Activated CD4-positive, alpha-beta memory T cell treated with anti-CD3 and anti-CD28 coated beads for 36 hours (primary cell): ENCODE measurements at regions not wholly inside any gene's neighbourhood (a gene's known extent, or its start where the extent isn't known, plus 50 kb on each side); places are given as distances from the start of the nearest gene placed in this dataset.

Source experiments
- CTCF ChIA-PET: fragments of 350-600 bp; sonication (Branson Sonifier 250); formaldehyde crosslinking; loops from one replicate; lab custom pipeline; 2021; ENCODE audit warnings: antibody characterized with exemption, inconsistent platforms; lab: Charles Lee
- POLR2A ChIA-PET: fragments of 350-600 bp; sonication (Branson Sonifier 250); formaldehyde crosslinking; loops from one replicate; lab custom pipeline; 2021; ENCODE audit warnings: antibody characterized with exemption; lab: Charles Lee
- DNase-seq: peaks from one replicate; pipeline ENCODE4 v3.0.0-alpha.2; 2020
- H3K27ac Mint-ChIP-seq: one replicate; pipeline ENCODE4 v1.8.0; 2021; ENCODE audit warnings: mixed read lengths
- H3K27me3 Mint-ChIP-seq: one replicate; pipeline ENCODE4 v1.8.0; 2021; ENCODE audit warnings: mixed read lengths
- H3K36me3 Mint-ChIP-seq: one replicate; pipeline ENCODE4 v1.8.0; 2021; ENCODE audit warnings: mixed read lengths
- H3K4me1 Mint-ChIP-seq: one replicate; pipeline ENCODE4 v1.8.0; 2021; ENCODE audit warnings: low read depth, mixed read lengths
- H3K4me3 Mint-ChIP-seq: one replicate; pipeline ENCODE4 v1.8.0; 2021; ENCODE audit warnings: mild to moderate bottlenecking, mixed read lengths
- H3K9me3 Mint-ChIP-seq: one replicate; pipeline ENCODE4 v1.8.0; 2021; ENCODE audit warnings: mixed read lengths
- intact Hi-C: fragments of 100-400 bp; cut with micrococcal nuclease; formaldehyde crosslinking; loops from one replicate; pipeline ENCODE4 v1.15.1; 2023

DNA sequence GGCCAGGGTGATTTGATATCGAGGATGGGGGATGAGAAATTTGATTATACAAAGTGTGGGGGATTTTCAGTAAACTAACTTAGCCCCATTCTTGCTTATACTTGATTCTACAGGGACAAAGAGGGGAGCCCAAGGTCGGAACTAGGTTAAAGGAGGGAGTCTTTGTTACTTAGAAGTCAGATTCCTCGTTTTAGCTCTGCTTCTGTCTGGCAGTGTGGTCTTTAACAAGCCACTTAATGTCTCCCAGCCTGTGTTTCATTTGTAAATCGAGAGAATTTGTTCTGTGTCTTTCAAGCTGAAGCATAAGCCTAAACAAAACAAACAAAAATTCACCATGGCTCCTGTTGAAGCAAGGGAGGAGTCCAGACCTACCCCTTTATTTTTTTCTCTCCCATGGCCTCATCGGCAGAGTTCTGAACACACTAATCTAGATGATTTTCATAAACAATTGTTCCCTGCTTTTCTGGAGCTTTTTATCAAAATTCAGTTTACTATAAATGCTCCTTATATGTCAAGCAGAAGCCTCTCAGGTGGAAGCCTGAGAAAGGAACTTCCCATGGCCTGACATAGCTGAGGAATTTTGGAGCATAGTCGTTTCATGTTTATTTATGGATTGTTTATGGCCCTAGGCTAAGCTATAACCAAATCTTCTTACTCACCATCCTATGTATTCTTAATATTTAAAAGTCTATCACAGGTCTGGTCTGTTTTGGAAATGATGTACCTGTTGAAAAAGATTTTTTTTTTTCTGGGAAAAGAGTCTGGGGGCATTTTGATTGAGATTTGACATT is 62.6 kb upstream of the SYTL5 start:
- ChIA-PET CTCF (interaction anchor here (0.8 kb wide), 1 partner anchor 12 kb away, joined by 3 read pairs; no protein-coding TSS in a partner anchor), POLR2A (no interaction called here)
- no peak overlapping the region for H3K27ac Mint-ChIP-seq
- H3K4me1 Mint-ChIP-seq, result no peaks in the 10 kb centered on the region
- no peaks in the 10 kb centered on the region for H3K9me3 Mint-ChIP-seq
- H3K27me3 Mint-ChIP-seq, result peaks cover 1% of the 10 kb centered on the region
- intact Hi-C loops, result no loop called here
- H3K4me3 Mint-ChIP-seq, result no peak overlapping the region
- no peaks in the 10 kb centered on the region for H3K36me3 Mint-ChIP-seq
- DNase-seq, result no peak

- H3K4me1 Mint-ChIP-seq, result no peaks in the 10 kb centered on the region
Measured at GRCh38 chrX:37946197-37946596, 60.2 kb upstream of the SYTL5 start.

DNA sequence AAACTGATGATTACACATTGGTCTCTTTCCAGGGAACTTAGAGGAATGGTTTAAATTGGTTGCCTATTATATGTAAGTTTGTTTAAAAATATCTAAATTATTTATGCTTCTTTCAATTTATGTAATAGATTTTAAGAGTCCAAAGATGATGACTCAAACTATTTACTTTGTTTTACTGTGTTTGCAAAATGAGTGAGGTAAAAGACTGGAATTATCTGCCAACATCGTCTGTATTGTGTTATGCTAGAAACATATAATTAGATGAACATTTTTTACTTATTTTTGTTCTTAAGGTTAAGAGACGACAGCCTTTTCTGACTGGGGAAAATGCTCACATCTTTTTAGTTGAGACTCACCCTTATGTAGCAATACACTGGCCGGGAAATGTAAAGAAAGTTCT is 51.1 kb upstream of the SYTL5 start:
- Mint-ChIP-seq H3K27me3 (no peaks in the 10 kb centered on the region), H3K4me1 (no peaks in the 10 kb centered on the region), H3K27ac (no peak overlapping the region), H3K4me3 (no peak overlapping the region), H3K36me3 (no peaks in the 10 kb centered on the region), H3K9me3 (no peaks in the 10 kb centered on the region)
- POLR2A ChIA-PET, result no interaction called here
- no peak for DNase-seq
- intact Hi-C loops, result no loop called here
- CTCF ChIA-PET, result interaction anchor here (0.7 kb wide), 1 partner anchor 34 kb away, joined by 3 read pairs; no protein-coding TSS in a partner anchor

More at GRCh38 chrX:37946197-37946596, 60.2 kb upstream of the SYTL5 start:
- peaks cover 5% of the 10 kb centered on the region for H3K27me3 Mint-ChIP-seq
- POLR2A ChIA-PET, result no interaction called here
- CTCF ChIA-PET, result no interaction called here
- no peak overlapping the region for H3K27ac Mint-ChIP-seq
- H3K9me3 Mint-ChIP-seq, result no peaks in the 10 kb centered on the region
- intact Hi-C loops, result no loop called here
- H3K36me3 Mint-ChIP-seq, result no peaks in the 10 kb centered on the region
- no peak overlapping the region for H3K4me3 Mint-ChIP-seq
- DNase-seq, result no peak

DNA sequence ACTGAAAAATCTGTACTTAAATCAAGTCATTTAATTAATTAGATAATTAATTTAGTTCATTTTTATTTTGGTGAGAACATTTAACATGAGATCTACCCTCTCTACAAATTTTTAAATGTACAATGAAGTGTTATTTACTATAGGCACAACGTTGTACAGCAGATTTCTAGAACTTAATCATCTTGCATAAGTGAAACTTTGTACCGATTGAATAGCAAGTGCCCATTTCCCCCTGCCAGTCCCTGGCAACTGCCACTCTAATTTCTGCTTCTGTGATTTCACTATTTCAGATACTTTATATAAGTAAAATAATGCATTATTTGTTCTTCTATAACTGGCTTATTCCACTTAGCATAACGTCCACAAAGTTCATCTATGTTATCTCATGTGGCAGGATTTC is 50.1 kb upstream of the SYTL5 start:
- Mint-ChIP-seq H3K36me3 (no peaks in the 10 kb centered on the region), H3K4me3 (no peak overlapping the region), H3K9me3 (no peaks in the 10 kb centered on the region), H3K4me1 (no peaks in the 10 kb centered on the region), H3K27me3 (no peaks in the 10 kb centered on the region), H3K27ac (no peak overlapping the region)
- DNase-seq, result no peak
- ChIA-PET CTCF (no interaction called here), POLR2A (no interaction called here)
- intact Hi-C loops, result no loop called here
